Tibial nerve (tissue), 4 donors: ENCODE measurements at regions not wholly inside any gene's neighbourhood (a gene's known extent, or its start where the extent isn't known, plus 50 kb on each side); places are given as distances from the start of the nearest gene placed in this dataset.

Experiments used
- DNase-seq, 2 donors: peaks; one replicate each; pipeline ENCODE4 v3.0.0-alpha.2; 2019; ENCODE audit warnings: low spot score in 2 of 2
- H3K27ac ChIP-seq, 4 donors: fragments of 200-600 bp; sonication (generic) in 3 of 4; one replicate each; pipeline ENCODE4 v1.5.1; 2017 to 2019; ENCODE audit warnings: mild to moderate bottlenecking in 1 of 4
- H3K27me3 ChIP-seq, 2 donors: fragments of 200-600 bp; sonication (generic) in 1 of 2; one replicate each; pipeline versions ENCODE4 v1.5.1 to v1.6.0; 2017 to 2019
- H3K36me3 ChIP-seq, 3 donors: fragments of 200-600 bp; sonication (generic); one replicate each; pipeline ENCODE4 v1.5.1; 2018 to 2019
- H3K4me1 ChIP-seq, 4 donors: fragments of 200-600 bp; sonication (generic) in 3 of 4; one replicate each; pipeline ENCODE4 v1.5.1; 2017 to 2019
- H3K4me3 ChIP-seq, 4 donors: fragments of 200-600 bp; sonication (generic) in 3 of 4; one replicate each; pipeline ENCODE4 v1.5.1; 2017 to 2019; ENCODE audit warnings: mild to moderate bottlenecking in 1 of 4, moderate library complexity in 1 of 4
- H3K9me3 ChIP-seq, 4 donors: fragments of 200-600 bp; sonication (generic) in 3 of 4; one replicate each; pipeline ENCODE4 v1.5.1; 2017 to 2019
- CTCF ChIP-seq, 5 experiments: fragments of 200-600 bp in 3 of 5; fragments of 450-650 bp in 2 of 5; sonication (generic) in 3 of 5; IDR thresholded peaks; one replicate each; pipeline ENCODE4 v1.5.1; 2016 to 2019; ENCODE audit warnings: antibody characterized with exemption in 5 of 5, mild to moderate bottlenecking in 3 of 5, moderate library complexity in 2 of 5
- EP300 ChIP-seq, 2 donors: sonication (generic); formaldehyde crosslinking; IDR thresholded peaks; one replicate each; pipeline ENCODE4 v1.6.1; 2017; ENCODE audit warnings: antibody characterized with exemption in 2 of 2, mild to moderate bottlenecking in 1 of 2
- POLR2A ChIP-seq, 2 donors: fragments of 450-650 bp; IDR thresholded peaks; one replicate each; pipeline ENCODE4 v1.6.1; 2017; ENCODE audit warnings: antibody characterized with exemption in 2 of 2, mild to moderate bottlenecking in 2 of 2, moderate library complexity in 2 of 2
- WGBS, 2 donors: methylation state at CpG; one replicate each; pipeline ENCODE4 v1.1.5; 2018; 5-methylcytosine and 5-hydroxymethylcytosine counted together

GRCh38 chr18:77658751-77659448 lies 409.3 kb downstream of the GALR1 start:
- 68 to 79% methylated on average over 5 of the region's 5 CpGs for WGBS, 2 donors
- TF ChIP-seq POLR2A (IDR thresholded peaks at IDR 0.05) (no peak), CTCF (IDR thresholded peaks at IDR 0.05) (no peak), EP300 (IDR thresholded peaks at IDR 0.05) (no peak)
- Histone ChIP-seq H3K4me3 (no peak overlapping the region), H3K27ac (no peak overlapping the region), H3K36me3 (no peaks in the 10 kb centered on the region), H3K4me1 (no peaks in the 10 kb centered on the region), H3K9me3 (no peaks in the 10 kb centered on the region), H3K27me3 (no peaks in the 10 kb centered on the region)
- no peak for DNase-seq

- Histone ChIP-seq H3K4me1 (no peaks in the 10 kb centered on the region), H3K9me3 (no peaks in the 10 kb centered on the region), H3K27ac (no peak overlapping the region), H3K36me3 (no peaks in the 10 kb centered on the region), H3K4me3 (no peak overlapping the region), H3K27me3 (peaks cover 0 to 6% of the 10 kb centered on the region in 2 donors)
- no peak for DNase-seq
- no peak for TF ChIP-seq CTCF (IDR thresholded peaks at IDR 0.05)
- TF ChIP-seq EP300 (IDR thresholded peaks at IDR 0.05) = no peak
- no peak for TF ChIP-seq POLR2A (IDR thresholded peaks at IDR 0.05)
- WGBS, 2 donors = 68 to 70% methylated on average over 3 of the region's 3 CpGs
Measured at GRCh38 chr18:77666613-77667012, 417.0 kb downstream of the GALR1 start.

GRCh38 chr18:77668219-77668618 lies 418.6 kb downstream of the GALR1 start:
- no peak overlapping the region for H3K27ac ChIP-seq
- no peak overlapping the region for H3K4me3 ChIP-seq
- 86 to 89% methylated on average over 14 to 21 of the region's 26 CpGs for WGBS, 2 donors
- H3K4me1 ChIP-seq = no peaks in the 10 kb centered on the region
- no peaks in the 10 kb centered on the region for H3K9me3 ChIP-seq
- no peaks in the 10 kb centered on the region for H3K36me3 ChIP-seq
- TF ChIP-seq EP300 (IDR thresholded peaks at IDR 0.05) (no peak), CTCF (IDR thresholded peaks at IDR 0.05) (no peak), POLR2A (IDR thresholded peaks at IDR 0.05) (no peak)
- no peak for DNase-seq
- H3K27me3 ChIP-seq = peaks cover 0 to 6% of the 10 kb centered on the region in 2 donors

GRCh38 chr18:77669331-77669730 lies 419.7 kb downstream of the GALR1 start:
- Histone ChIP-seq H3K27me3 (peaks cover 0 to 6% of the 10 kb centered on the region in 2 donors), H3K9me3 (no peaks in the 10 kb centered on the region), H3K4me1 (no peaks in the 10 kb centered on the region), H3K27ac (no peak overlapping the region), H3K4me3 (no peak overlapping the region), H3K36me3 (no peaks in the 10 kb centered on the region)
- no peak for TF ChIP-seq POLR2A (IDR thresholded peaks at IDR 0.05)
- TF ChIP-seq EP300 (IDR thresholded peaks at IDR 0.05) = no peak
- TF ChIP-seq CTCF (IDR thresholded peaks at IDR 0.05) = no peak
- DNase-seq = no peak
- WGBS, 2 donors = 67 to 86% methylated on average over 4 of the region's 4 CpGs

- no peak overlapping the region for H3K27ac ChIP-seq
- DNase-seq = no peak
- 27 to 28% methylated on average over 23 of the region's 23 CpGs for WGBS, 2 donors
- no peaks in the 10 kb centered on the region for H3K4me1 ChIP-seq
- H3K4me3 ChIP-seq = no peak overlapping the region
- TF ChIP-seq CTCF (IDR thresholded peaks at IDR 0.05) = no peak
- no peak for TF ChIP-seq POLR2A (IDR thresholded peaks at IDR 0.05)
- TF ChIP-seq EP300 (IDR thresholded peaks at IDR 0.05) = no peak
- H3K36me3 ChIP-seq = no peaks in the 10 kb centered on the region
- H3K9me3 ChIP-seq = no peaks in the 10 kb centered on the region
- H3K27me3 ChIP-seq = peaks cover 0 to 6% of the 10 kb centered on the region in 2 donors
Measured at GRCh38 chr18:77671456-77672167, 422.0 kb downstream of the GALR1 start.
